Islet of Langerhans (tissue), 1 donor: ENCODE measurements at regions not wholly inside any gene's neighbourhood (a gene's known extent, or its start where the extent isn't known, plus 50 kb on each side); places are given as distances from the start of the nearest gene placed in this dataset.

ENCODE experiments used
- FAIRE-seq: peaks from one replicate; lab custom pipeline; 2011; peaks lifted over from hg19 to GRCh38; lab: Jason Lieb, UNC

DNA sequence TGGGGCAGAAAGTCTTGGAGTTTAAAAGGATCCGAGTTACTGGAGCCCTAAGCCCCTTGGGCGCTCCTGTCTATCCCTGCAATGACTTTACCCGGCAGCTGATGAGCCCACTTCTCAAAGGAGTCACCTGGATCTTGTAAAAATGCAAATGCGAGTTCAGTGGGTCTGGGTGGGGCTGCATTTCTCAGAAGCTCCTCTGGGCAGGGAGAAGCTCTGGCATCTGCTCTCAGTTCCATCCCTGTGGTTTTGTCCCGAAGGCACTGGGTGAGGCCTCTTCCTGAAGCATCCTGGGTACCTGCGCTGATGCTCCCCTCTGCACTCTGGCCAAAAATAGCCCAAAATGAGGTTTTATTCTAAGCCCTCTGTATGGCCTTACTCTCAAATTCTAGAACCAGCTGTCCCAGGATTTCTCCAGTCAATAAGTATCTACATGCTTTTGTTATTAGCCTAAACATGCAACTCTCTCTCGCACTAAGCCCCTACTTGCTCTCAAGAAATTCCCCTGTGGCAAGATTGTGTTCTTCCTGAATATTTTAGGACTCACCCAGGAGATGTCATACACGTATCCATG is 167.8 kb upstream of the APCDD1 start:
- FAIRE-seq = no peak

DNA sequence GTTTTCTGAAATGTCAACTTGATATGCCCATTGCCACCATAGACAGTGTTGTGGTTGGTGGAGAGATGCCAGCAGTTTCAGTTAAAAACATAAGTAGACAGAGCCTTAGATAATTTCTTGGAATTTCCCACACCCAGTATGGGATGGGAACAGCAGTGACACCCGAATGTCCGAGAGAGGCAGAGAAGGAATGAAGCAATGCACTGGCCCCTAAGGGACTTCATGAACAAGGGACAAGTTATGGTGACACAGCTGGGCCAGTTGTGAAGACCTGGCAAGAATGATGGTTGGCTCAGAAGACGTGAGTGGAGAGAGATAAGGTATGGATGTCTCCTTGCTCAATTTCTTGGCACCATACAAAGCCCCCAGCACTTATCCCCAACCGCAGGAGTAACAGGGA is 165.2 kb upstream of the APCDD1 start:
- FAIRE-seq = no peak

DNA sequence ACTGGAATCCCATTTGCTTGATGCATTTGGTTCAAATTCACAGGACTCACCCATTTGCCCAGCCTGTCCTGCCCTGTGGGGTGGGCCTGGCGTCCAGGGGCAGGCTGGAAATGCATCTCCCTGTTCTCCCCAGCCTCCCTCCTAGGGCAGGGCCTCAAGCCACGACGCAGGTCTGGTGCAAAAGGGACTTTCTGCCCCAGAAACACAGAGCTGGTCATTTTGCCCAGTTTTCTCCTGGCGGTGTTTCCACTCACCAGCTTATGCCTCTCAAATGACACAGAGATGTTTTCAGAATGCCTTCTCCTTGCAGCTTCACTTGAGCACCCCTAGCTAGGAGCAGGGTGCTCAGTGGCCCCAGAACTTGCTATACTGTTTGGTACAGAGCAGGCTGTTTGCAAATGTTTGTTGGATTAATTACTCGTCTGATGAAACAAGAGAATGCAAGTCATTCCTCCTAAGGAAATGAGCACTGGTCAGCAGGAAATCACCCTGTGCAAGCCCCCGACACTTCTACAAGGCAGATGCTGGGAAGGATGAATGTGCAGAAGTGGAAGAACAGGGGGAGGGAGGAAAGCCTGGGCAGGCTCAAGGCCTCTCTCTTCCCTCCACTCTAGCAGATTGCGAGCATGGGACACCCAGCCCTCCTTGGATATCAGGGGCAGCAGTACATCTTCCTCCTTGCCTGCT is 164.3 kb upstream of the APCDD1 start:
- no peak for FAIRE-seq

DNA sequence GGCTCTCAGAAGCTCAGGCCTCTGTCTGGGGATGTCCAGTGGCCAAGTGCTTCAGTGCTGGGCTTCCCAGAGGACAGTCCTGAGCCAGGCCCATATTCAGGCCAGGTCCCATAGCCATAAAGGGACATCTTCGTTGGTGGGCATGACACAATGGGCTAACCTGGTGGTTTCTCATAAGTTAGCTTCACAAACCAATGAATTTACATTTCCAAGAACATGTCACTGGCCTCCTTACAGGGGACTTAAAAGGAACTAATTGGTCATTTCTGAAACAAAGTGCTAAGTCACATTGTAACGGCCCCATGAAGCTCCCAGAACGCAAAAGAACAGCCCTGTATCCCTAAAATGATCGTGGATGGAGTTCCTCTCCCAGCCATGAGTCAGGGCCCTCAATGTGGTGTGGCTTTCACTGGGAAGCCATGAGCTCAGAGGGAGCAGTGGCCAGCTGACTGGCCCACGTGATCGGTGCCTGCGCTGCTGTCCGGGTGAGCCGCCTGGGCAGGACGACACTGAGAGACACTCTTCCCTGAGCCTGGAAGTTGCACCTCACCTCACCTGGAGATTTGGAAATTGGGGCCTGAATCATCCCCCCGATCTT is 163.7 kb upstream of the APCDD1 start:
- no peak for FAIRE-seq

DNA sequence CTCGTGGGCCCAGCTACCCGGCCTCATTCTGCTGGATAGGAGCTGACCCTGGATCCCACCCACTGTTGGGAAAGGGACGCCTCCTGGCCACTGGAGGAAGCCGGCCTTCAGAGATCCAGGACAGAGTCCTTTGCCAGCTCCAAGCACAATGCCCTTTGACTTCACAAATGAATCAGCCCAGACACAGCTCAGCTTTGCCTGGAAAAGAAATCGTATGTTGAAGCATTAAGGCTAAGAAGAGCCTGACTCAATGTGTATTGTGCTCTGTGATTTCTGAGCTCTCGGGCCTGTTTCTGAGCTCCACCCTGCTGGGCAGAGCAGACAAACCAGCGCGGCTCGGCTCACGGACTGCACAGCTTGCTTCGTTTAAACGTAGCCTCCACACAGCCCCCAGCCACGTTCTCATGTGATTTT is 162.9 kb upstream of the APCDD1 start:
- FAIRE-seq = no peak

DNA sequence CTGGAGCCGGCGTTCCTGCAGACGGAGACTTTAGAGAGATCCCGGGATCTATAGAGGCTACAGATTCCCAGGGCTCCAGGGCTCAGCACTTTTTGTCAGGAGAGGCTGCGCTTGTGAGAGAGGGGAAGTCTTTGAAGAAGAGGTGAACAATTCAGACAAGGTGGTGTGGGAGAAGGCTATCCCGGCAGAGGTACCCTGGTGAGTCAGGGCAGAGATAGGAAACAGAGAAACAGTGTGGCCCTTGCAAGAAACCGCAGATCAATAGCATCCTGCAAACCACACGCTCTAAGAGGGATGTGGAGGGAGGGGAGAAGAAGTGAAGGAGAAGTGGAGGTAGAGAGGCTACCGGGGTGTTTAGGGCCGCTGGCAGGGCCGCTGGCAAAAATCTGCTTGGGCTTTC is 160.5 kb upstream of the APCDD1 start:
- no peak for FAIRE-seq

DNA sequence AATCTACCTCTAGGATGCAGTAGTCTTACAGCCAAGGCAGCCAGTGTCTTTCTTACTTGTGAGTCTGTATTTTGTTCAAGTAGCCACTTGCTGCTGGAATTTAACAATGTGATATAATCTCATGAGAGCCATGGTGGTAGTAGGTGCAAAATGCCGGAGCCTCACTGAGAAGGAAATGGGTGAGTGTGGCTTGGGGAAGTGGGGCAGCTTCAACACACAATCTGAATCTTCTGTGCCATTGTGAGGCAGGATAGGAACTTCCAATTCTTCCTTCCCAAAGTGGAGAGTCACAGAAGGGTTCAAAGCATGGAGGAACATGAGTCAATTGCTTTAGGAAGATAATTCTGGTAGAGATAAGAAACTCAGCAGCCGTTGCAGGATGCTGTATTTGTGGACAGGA is 158.7 kb upstream of the APCDD1 start:
- FAIRE-seq = no peak

DNA sequence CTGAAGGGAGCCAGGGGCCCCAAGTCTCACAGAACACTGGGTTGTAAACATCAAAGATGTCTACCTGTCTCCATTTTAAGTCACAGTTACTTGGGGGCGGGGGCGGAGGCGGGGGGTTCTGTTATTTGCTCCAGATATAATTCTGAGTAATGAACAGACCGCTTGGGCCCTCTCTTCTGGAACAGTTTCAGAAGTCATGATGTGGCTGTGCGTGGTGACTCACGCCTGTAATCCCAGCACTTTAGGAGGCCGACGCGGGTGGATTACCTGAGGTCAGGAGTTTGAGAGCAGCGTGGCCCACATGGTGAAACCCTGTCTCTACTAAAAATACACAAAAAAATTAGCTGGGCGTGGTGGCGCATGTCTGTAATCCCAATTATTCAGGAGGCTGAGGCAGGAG is 157.9 kb upstream of the APCDD1 start:
- FAIRE-seq = no peak

DNA sequence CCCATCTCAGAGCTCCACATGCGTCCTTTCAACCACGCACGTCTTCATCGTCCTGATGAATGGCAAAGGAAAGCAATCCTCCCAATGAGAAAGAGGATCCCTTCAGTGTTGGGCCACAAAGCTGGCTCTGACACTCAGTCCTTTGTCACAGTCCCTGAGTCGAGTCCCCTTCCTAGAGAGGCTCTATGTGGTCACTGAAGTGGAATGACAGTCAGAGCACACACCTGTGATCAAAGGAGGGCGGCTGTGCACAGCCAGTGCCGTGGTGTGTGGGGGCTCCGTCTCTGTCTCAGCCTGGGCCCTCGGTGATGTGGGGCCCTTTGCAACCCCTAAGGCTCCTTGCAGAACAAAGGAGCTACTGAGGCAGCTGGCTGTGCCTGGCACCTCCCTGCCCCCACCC is 157.3 kb upstream of the APCDD1 start:
- no peak for FAIRE-seq

DNA sequence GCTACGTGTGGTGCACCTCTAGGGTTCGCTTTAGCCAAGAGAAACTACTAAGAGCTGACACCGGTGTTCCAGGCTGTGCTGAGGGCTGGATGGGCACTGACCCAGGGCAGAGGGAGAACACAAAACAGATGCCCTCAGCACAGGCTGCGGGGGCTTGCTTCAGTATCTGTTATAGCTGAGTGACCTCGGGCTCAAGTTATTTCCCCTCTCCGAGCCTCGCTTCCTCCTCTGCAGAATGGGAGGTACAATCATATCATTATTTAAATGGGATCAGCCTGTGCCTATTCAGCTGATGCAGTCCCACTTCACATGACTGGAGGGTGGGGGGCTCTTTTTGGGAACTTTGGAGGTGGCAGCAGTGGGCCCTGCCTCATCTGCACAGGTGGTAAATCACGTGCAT is 156.1 kb upstream of the APCDD1 start:
- no peak for FAIRE-seq

DNA sequence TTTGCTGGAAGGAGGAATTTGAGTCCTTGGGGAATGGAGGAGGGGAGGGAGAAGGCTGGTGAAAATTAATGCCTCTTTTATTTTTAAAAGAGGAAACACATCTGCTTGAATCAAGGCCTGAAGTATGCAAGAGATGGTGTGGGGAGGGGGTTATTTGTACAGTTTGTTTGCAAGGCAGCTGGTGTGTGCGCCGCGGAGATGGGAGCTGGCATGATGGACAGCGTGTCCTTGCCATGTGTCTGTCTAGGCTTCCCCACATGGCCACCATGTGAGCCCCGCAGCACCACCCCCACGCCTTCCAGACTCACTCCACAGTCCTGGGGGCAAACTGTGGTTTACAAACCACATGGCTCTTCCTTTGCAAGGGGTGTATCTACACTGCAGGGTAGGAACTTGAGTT is 154.8 kb upstream of the APCDD1 start:
- no peak for FAIRE-seq

DNA sequence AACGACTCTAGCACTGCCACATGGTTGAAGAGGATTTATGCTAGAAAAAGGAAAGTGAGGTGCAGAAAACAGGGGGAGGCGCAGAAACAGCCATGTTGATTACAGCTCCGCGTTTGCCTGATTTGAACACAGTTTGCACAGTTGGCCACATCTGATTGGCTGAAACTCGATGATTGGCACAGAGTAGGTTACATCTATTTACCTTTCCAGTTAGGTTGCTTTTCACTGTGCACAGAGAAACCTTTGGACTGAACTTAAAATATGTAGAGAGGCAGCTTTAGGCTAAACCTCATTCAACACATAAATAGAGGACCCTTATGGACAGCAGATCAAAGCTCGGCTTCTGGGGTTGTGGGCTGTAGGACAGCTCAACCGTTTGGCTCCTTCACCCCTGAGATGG is 153.7 kb upstream of the APCDD1 start:
- no peak for FAIRE-seq

DNA sequence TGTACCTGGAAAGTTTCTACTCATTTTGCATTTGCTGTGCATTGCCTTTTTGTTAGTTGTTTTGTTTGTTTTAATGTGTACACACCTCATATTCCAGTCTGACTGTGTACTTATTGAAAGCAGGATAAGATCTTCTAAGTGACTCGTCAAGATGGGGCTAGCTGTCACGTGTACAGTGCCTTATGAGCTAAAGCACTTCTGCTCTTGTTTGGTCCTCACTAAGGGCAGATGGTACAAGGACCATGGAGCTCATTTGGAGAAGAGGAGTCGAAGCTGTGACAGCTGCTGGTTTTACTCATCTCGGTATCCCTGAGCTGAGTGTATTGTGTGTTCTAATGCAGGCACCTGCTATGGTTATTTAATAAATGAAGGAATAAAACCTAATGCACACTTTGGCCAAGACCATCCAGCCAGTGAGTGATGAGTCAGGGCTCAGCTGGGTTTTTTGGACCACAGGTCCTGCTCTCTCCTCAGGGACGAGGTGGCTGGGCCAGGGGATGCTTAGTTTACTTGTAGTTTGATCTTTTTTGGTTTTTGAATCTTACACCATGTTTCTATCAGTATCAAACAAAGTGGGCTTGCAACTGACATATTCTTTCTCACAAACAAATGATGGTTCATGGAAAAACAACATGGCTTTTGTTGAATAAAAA is 152.5 kb upstream of the APCDD1 start:
- no peak for FAIRE-seq

DNA sequence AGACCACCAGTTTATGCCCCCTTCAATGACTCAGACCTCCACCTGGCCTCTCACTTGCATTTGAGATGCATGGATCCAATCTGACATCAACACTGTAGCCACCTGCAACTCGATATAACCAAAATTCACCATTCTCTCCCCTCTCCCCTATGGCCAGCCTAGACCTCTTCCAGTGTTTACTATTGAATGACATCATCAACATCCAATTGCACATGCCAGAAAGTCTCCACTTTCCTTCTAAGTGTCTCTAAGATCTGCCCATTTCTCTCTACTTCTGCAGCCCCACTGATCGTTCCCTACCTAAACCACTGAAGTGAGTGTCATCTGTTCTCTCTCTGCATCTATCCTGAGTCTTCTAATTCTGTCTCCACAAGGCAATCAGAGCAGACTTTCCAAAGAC is 151.3 kb upstream of the APCDD1 start:
- no peak for FAIRE-seq

DNA sequence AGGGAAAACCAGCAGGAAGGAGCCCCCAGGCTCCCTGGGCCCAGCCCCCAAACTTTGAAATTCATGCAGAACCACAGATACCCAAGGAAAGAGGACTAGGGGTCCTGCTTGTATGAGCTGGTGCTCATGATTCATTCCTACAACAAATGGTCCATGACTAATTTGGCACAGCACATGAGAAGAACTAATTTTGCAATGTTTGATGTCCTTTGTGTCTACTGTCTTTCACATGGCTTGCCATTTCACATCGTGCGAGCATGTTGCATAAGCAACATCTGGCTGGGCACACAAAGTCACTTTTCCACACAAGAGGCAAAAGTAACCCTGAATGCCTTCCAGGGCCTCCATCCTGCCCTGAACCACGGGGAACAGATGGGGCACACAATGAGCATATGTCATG is 149.6 kb upstream of the APCDD1 start:
- FAIRE-seq = no peak

DNA sequence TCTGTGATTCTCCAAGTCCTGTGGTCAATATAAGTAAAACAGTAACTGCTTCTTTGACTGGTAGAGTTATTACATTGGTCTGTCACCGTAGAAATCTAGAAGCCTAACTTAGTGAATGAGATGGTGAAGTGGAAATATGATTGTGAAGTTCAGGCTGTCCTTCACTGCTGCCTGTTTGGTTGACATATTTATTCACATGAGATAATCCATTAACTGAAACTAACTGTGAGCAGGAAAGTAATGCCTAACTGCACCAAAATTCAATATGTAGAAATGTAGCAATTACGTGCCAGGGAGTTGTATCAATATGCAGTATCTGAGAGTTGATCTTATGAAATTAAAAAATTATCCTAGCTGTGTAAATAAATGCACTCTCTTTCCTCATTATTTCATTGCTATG is 147.7 kb upstream of the APCDD1 start:
- no peak for FAIRE-seq

DNA sequence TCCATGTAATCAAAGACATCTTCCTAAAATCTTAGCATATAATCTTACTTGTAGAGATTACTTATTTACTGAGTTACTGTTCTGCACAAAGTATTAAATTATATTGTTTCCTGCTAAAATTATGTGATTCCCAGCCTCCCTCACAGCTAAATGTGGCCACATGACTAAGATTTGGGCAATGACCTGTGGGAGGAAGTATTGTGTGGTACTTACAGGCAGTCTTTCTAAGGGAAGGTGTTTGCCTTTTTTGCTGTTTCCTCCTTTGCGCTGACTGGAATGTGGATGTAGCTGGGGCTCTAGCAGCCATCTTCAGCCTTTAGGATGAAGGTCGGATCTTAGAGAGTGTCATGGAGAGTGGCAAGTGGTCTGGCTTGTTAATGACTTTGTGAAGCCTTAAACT is 146.3 kb upstream of the APCDD1 start:
- no peak for FAIRE-seq

DNA sequence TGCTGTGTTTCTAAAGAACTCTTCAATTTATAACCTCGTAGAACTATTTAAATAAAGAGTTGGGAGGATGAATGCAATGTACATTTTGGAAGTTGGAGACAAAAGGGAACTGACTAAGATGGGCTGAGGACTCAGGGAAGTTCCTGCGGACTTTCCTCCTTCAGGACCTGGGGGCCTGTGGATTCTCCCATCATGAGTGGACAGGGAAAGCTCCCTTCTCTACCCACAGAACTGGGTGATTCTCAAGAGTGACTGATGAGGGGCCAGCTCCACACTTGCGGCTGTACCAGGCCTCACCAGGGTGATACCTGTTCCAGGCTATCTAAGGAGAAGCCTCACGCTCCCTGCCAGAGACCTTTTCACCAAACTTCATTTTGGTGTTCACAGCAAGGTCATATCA is 143.8 kb upstream of the APCDD1 start:
- FAIRE-seq = no peak

DNA sequence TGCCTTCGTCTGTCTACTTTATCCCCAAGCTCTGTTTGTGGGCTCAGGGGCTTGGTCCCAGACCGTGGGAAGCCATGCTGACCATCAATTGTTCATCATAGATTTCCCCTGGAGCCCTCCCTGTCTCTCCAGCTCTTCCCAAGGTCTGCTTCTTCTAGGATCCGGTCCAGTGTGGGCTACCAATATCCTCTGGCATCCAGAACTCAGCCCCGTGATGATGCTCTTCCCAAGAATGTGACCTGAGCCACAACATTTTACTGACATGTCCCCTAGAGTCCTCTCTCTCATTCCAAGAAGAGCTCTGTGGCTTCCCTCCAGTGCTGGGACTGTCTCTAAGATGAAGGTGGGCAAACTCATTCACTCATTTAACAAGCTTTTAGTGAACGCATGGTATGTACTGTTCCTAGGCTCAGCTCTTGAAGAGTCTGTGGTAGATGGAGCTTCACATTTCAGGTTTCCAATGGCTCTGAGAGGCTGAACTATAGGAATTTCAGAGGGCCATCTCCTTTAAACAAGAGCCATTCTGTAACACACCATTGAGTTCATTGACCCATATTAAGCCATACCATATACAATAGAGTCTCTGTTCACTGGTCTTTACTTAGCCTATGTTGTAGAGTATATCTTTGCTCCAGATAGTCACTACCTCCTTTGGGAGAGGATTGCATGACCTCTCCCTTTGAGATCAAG is 142.0 kb upstream of the APCDD1 start:
- FAIRE-seq = no peak

DNA sequence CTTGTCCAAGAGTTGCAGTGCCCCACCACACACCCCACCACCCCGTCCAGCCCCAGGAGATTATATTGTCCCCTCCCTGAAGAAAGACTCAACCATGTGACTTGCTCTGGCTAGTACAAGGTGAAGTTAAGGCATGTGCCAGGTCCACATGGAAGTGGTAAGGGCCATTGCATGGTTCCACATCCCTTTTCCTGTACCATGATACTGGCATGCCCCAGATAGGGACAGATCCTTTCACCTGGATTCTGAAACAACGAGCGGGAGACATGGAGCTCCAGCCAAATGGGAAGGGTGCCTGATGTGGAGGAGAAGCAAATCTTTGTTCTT is 141.5 kb upstream of the APCDD1 start:
- FAIRE-seq = no peak

DNA sequence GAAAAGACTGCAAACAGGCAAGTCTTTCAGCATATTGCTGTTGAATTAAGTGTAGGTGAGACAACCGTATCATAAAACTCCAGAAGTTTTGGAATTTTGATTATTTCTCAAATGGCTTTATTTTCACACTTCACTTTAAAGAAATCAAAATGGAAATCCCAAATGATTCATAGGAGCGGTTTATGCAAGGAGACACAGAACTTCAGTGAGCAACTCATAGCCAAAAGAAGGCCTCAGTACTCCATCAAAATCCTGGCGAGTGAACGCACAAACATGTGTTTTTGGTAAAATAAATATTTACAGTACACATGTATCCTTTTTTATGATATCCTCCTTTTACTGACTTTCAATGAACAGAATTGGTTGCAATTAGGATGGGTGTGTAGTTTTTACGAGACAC is 140.4 kb upstream of the APCDD1 start:
- no peak for FAIRE-seq

DNA sequence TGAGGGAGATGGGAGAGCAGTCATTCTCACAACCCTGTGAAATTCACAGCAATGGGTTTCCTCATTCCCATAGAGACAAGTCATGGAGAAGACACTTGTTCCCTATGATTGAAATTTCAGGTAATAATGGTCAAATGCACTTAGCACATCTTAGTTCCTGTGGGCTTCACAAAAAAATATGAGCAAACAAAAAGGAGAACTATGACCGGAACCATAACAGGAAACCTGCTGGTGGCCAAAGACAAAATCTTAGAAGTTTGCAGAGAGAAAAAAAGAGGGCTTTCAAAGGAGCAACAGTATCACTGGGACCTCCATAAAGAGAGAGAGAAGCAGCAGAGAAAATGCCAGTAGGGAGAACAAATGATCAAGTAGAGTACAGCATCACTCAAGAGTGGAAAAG is 138.9 kb upstream of the APCDD1 start:
- FAIRE-seq = no peak

DNA sequence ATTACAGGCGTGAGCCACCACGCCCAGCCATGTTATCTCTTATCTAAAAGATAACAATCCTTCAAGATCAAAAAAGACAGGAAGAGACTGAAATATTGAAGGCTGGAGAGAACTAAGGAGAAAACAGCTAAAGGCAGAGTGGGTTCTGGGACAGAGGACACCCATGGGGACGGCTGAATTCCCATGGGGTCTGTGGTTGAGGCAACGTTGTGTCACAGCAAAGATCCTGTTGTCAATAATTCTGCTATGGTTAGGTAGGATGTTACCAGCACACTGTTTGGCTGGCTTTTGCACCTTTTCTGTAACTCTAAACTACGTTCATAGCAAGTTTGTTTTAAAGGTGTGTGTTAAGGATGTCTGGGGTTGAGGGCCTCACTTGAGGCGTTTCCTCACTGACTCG is 137.7 kb upstream of the APCDD1 start:
- FAIRE-seq = no peak
